GM06990 (cell line): ENCODE measurements at regions not wholly inside any gene's neighbourhood (a gene's known extent, or its start where the extent isn't known, plus 50 kb on each side); places are given as distances from the start of the nearest gene placed in this dataset.
"Not testable (repeated sequence)": the region's sequence is repeated elsewhere in the genome, so short reads cannot be mapped to it uniquely, and the experiment has no call there.

Source experiments
- DNase-seq: peaks from one replicate; pipeline ENCODE4 v3.0.0-alpha.2; 2011; ENCODE audit not compliant: insufficient read length; ENCODE audit errors: extremely low read depth
- H3K27me3 ChIP-seq: replicated peaks from 2 replicates; pipeline ENCODE4 v1.6.0; 2011; ENCODE audit warnings: low read length; ENCODE audit not compliant: control insufficient read depth, insufficient read depth
- H3K36me3 ChIP-seq: 2 replicates; pipeline ENCODE4 v1.5.1; 2011; ENCODE audit warnings: low read length; ENCODE audit not compliant: control insufficient read depth, insufficient read depth
- H3K4me3 ChIP-seq: replicated peaks from 2 replicates; pipeline ENCODE4 v1.5.1; 2011; ENCODE audit warnings: low read depth, mild to moderate bottlenecking, control low read depth, low read length
- CTCF ChIP-seq: IDR thresholded peaks from 2 replicates; pipeline ENCODE4 v1.5.1; 2011; ENCODE audit warnings: low read length, control low read depth, mild to moderate bottlenecking, inconsistent platforms; ENCODE audit not compliant: insufficient read depth, poor library complexity, severe bottlenecking

- H3K27me3 ChIP-seq: no peaks in the 10 kb centered on the region; the same call in 1 of the 2 replicates
- DNase-seq: no peak
- no peak for TF ChIP-seq CTCF
- no peaks in the 10 kb centered on the region for H3K36me3 ChIP-seq
- no peak overlapping the region for H3K4me3 ChIP-seq
These were observed 192.4 kb downstream of the LRRN1 start for GRCh38 chr3:3991598-3991997.

- H3K4me3 ChIP-seq: no peak overlapping the region
- no peak for TF ChIP-seq CTCF
- no peaks in the 10 kb centered on the region for H3K36me3 ChIP-seq
- H3K27me3 ChIP-seq: no peaks in the 10 kb centered on the region; the same call in 1 of the 2 replicates
- no peak for DNase-seq
These were observed 193.2 kb downstream of the LRRN1 start for GRCh38 chr3:3992312-3992874.

DNA sequence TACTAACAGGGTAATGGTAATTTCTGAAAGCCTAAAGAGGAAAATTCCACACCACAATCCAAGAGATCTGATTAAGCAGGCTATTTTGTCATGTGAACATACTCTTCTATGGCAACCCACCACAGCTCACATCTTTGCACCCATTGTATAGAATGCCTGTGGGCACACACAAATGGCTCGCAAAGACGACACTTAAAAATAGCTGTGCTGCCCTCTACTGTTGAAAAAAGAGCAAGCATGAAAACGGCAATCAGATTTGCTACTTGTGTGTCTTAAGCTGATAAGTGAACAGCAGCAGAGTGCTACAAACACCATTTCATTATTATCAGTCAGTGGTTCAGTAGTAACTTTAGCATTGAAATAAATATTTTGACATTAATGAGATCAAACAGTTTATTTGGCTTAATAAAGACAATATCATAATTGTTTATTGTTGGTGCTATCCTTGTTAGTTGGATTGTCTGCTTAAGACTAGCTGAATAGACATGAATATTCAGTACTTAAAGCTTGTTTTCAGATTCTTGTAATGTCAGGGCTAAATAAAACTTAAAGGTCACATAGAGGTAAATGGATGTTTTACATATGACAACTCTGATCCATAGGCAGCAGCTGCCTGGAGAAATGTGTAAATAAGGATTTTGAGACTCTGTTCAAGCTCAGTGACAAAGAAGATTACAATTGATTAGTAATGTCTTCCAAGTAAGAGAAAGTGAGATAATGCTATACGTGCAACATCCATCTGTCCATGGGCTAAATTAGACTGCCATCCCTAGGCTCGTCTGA lies 199.1 kb downstream of the LRRN1 start:
- DNase-seq: peak; percentile 19
- H3K4me3 ChIP-seq: no peak overlapping the region
- no peaks in the 10 kb centered on the region; the same call in 1 of the 2 replicates for H3K27me3 ChIP-seq
- peak; percentile 73 for TF ChIP-seq CTCF
- H3K36me3 ChIP-seq: no peaks in the 10 kb centered on the region

- H3K36me3 ChIP-seq, DNase-seq, H3K4me3 ChIP-seq, H3K27me3 ChIP-seq: not testable (repeated sequence)
These were observed 200.1 kb downstream of the LRRN1 start for GRCh38 chr3:3999340-3999739.

DNA sequence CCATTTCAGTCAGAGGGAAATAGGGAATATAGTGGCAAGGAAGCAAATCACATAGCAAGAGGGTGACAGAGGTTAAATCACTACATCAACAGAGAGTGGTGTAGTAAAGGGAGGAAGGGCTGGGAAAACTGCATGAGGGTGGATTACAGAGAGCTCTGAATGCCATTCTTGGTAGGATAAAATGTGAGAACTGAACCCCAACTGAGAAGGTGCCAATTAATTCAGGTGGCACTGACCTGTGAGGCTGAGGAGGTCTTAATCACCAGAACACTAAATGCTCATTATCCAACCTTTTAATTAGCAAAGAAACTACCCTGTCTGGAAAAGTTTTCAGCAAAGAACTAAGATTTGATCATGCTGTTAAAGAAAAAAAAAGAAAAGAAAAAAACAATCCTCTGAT lies 202.7 kb downstream of the LRRN1 start:
- Histone ChIP-seq H3K36me3 (no peaks in the 10 kb centered on the region), H3K4me3 (no peak overlapping the region), H3K27me3 (no peaks in the 10 kb centered on the region; the same call in 1 of the 2 replicates)
- DNase-seq: no peak
- TF ChIP-seq CTCF: no peak

- no peak overlapping the region for H3K4me3 ChIP-seq
- H3K27me3 ChIP-seq: no peaks in the 10 kb centered on the region; the same call in 1 of the 2 replicates
- no peak for DNase-seq
- no peaks in the 10 kb centered on the region for H3K36me3 ChIP-seq
- TF ChIP-seq CTCF: no peak
These were observed 207.1 kb downstream of the LRRN1 start for GRCh38 chr3:4006288-4006687.
